ENCODE measurements at regions not wholly inside any gene's neighbourhood (a gene's known extent, or its start where the extent isn't known, plus 50 kb on each side); places are given as distances from the start of the nearest gene placed in this dataset.

DNA sequence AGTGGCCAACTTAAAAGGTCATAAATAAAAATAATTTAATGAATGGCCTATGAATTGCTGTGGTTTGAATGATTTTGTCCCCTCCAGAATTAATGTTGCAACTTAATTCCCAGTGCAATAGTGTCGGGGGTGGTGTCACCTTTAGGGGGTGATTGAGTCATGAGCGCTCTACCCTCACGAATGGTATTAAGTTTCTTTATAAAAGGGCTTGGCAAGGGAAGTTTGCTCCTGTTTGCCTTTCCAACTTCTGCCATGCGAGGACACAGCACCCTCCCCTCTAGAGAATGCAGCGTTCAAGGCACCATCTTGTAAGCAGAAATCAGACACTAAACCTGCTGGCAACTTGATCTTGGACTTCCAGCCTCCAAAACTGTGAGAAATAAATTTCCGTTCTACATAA is 253.3 kb downstream of the ATXN7L3B start:
- Histone ChIP-seq H3K27ac (ENCODE audit: low read depth, low read length) (no peak overlapping the region), H3K79me2 (ENCODE audit: insufficient read depth, low read length) (no peaks in the 10 kb centered on the region), H3F3A (ENCODE audit: insufficient read depth) (no peaks in the 10 kb centered on the region), H3K4me2 (ENCODE audit: low read depth, low read length, poor library complexity, severe bottlenecking) (no peak overlapping the region), H2AFZ (ENCODE audit: low read depth, low read length, severe bottlenecking) (no peak overlapping the region), H3K9me3 (ENCODE audit: insufficient read depth, low read length) (no peaks in the 10 kb centered on the region), H3K27me3 (ENCODE audit: low read length) (no peaks in the 10 kb centered on the region), H3K9ac (ENCODE audit: low read length) (no peak overlapping the region), H4K20me1 (ENCODE audit: low read depth, low read length) (no peaks in the 10 kb centered on the region), H3K9me2 (replicated peaks; ENCODE audit: insufficient read depth, low read length) (no peaks in the 10 kb centered on the region), H3K4me3 (ENCODE audit: insufficient read depth, low read length, poor library complexity, severe bottlenecking) (no peak overlapping the region), H3K36me3 (ENCODE audit: low read length) (no peaks in the 10 kb centered on the region)
- no peak for TF ChIP-seq EZH2phosphoT487 (conservative IDR thresholded peaks at IDR 0.05; ENCODE audit: low read length)
- TF ChIP-seq, protein P1, sequence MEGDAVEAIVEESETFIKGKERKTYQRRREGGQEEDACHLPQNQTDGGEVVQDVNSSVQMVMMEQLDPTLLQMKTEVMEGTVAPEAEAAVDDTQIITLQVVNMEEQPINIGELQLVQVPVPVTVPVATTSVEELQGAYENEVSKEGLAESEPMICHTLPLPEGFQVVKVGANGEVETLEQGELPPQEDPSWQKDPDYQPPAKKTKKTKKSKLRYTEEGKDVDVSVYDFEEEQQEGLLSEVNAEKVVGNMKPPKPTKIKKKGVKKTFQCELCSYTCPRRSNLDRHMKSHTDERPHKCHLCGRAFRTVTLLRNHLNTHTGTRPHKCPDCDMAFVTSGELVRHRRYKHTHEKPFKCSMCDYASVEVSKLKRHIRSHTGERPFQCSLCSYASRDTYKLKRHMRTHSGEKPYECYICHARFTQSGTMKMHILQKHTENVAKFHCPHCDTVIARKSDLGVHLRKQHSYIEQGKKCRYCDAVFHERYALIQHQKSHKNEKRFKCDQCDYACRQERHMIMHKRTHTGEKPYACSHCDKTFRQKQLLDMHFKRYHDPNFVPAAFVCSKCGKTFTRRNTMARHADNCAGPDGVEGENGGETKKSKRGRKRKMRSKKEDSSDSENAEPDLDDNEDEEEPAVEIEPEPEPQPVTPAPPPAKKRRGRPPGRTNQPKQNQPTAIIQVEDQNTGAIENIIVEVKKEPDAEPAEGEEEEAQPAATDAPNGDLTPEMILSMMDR (IDR thresholded peaks at IDR 0.05; ENCODE audit: insufficient read depth, low read length, poor library complexity, severe bottlenecking): no peak

DNA sequence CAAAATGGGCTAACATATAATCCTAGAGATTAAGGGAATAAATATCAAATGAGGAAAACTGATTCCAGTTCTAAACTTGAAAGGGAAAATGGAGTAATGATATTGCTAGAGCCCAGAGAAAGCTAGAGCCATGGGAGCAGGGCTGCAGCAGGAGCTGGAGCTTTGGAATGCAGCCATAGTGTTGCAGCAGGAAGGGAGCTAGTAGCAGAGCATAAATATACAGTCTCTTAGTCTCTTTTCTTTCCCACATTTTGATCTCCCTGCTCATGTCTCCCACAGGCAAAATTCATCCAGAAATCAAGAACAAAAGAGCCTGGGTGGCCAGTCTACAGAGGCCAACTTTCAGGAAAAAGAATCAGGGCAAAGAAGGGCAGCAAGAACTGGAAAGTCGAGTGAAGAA is 253.7 kb downstream of the ATXN7L3B start:
- Histone ChIP-seq H2AFZ (ENCODE audit: low read depth, low read length, severe bottlenecking) (no peak overlapping the region), H3K9ac (ENCODE audit: low read length) (no peak overlapping the region)

DNA sequence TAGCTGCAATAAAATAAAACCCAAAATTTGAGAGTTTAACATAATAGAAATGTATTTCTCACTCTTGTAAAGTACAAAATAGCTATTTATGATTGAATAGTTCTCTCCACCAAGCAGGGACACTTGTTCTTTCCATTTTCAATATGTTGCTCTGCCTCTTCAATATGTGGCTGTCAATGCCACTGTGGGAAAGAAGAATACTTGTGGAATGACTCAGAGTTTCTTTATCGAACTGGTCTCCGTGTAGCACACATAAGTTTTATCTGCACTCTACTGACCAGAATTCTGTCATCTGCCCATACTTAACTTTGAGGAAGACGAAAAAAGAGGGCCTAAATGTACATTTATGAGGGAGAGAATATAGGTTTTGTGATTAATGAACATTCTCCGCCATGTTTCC is 256.9 kb downstream of the ATXN7L3B start:
- no peaks in the 10 kb centered on the region for H3F3A ChIP-seq (ENCODE audit: insufficient read depth)
- no peak overlapping the region for H3K9ac ChIP-seq (ENCODE audit: low read length)
- no peaks in the 10 kb centered on the region for H3K79me2 ChIP-seq (ENCODE audit: insufficient read depth, low read length)
- H3K36me3 ChIP-seq (ENCODE audit: low read length): no peaks in the 10 kb centered on the region
- no peak overlapping the region for H3K4me2 ChIP-seq (ENCODE audit: low read depth, low read length, poor library complexity, severe bottlenecking)
- no peaks in the 10 kb centered on the region for H3K9me2 ChIP-seq (replicated peaks; ENCODE audit: insufficient read depth, low read length)
- H2AFZ ChIP-seq (ENCODE audit: low read depth, low read length, severe bottlenecking): no peak overlapping the region
- H3K4me3 ChIP-seq (ENCODE audit: insufficient read depth, low read length, poor library complexity, severe bottlenecking): no peak overlapping the region
- no peak overlapping the region for H3K27ac ChIP-seq (ENCODE audit: low read depth, low read length)
- H3K27me3 ChIP-seq (ENCODE audit: low read length): no peaks in the 10 kb centered on the region
- no peaks in the 10 kb centered on the region for H3K9me3 ChIP-seq (ENCODE audit: insufficient read depth, low read length)
- TF ChIP-seq, protein P1 (IDR thresholded peaks at IDR 0.05; ENCODE audit: insufficient read depth, low read length, poor library complexity, severe bottlenecking): no peak
- TF ChIP-seq EZH2phosphoT487 (conservative IDR thresholded peaks at IDR 0.05; ENCODE audit: low read length): no peak
- no peaks in the 10 kb centered on the region for H4K20me1 ChIP-seq (ENCODE audit: low read depth, low read length)

More for the DNA sequence above, 253.7 kb downstream of the ATXN7L3B start:
- H4K20me1 ChIP-seq (ENCODE audit: low read depth, low read length): no peaks in the 10 kb centered on the region
- no peaks in the 10 kb centered on the region for H3K9me2 ChIP-seq (replicated peaks; ENCODE audit: insufficient read depth, low read length)
- no peaks in the 10 kb centered on the region for H3F3A ChIP-seq (ENCODE audit: insufficient read depth)
- H3K4me3 ChIP-seq (ENCODE audit: insufficient read depth, low read length, poor library complexity, severe bottlenecking): no peak overlapping the region
- H3K4me2 ChIP-seq (ENCODE audit: low read depth, low read length, poor library complexity, severe bottlenecking): no peak overlapping the region
- no peak for TF ChIP-seq EZH2phosphoT487 (conservative IDR thresholded peaks at IDR 0.05; ENCODE audit: low read length)
- TF ChIP-seq, protein P1 (IDR thresholded peaks at IDR 0.05; ENCODE audit: insufficient read depth, low read length, poor library complexity, severe bottlenecking): no peak
- no peak overlapping the region for H3K27ac ChIP-seq (ENCODE audit: low read depth, low read length)
- H3K27me3 ChIP-seq (ENCODE audit: low read length): no peaks in the 10 kb centered on the region
- H3K9me3 ChIP-seq (ENCODE audit: insufficient read depth, low read length): no peaks in the 10 kb centered on the region
- H3K36me3 ChIP-seq (ENCODE audit: low read length): no peaks in the 10 kb centered on the region
- H3K79me2 ChIP-seq (ENCODE audit: insufficient read depth, low read length): no peaks in the 10 kb centered on the region
